GM12864 (cell line): ENCODE measurements at regions not wholly inside any gene's neighbourhood (a gene's known extent, or its start where the extent isn't known, plus 50 kb on each side); places are given as distances from the start of the nearest gene placed in this dataset.

Experiments
- DNase-seq: peaks from one replicate; pipeline ENCODE4 v3.0.0-alpha.2; 2011; ENCODE audit warnings: low read depth
- H3K4me3 ChIP-seq: 2 replicates; pipeline ENCODE4 v1.5.1; 2011; ENCODE audit warnings: mild to moderate bottlenecking, low read depth, low read length, control low read depth
- CTCF ChIP-seq: IDR thresholded peaks from 2 replicates; pipeline ENCODE4 v1.5.1; 2011; ENCODE audit warnings: low read depth, mild to moderate bottlenecking, moderate library complexity, low read length, control low read depth, inconsistent platforms; ENCODE audit errors: missing control alignments

- H3K4me3 ChIP-seq = no peak overlapping the region
- no peak for TF ChIP-seq CTCF
- DNase-seq = no peak
These were observed 107.2 kb upstream of the VAV3 start for GRCh38 chr1:108072212-108072611.

- DNase-seq = no peak
- TF ChIP-seq CTCF = no peak
- H3K4me3 ChIP-seq = no peak overlapping the region
These were observed 106.6 kb upstream of the VAV3 start for GRCh38 chr1:108071601-108072000.

GRCh38 chr1:108070662-108071061 lies 105.7 kb upstream of the VAV3 start:
- no peak for TF ChIP-seq CTCF
- no peak for DNase-seq
- H3K4me3 ChIP-seq = no peak overlapping the region

GRCh38 chr1:108067884-108068540 lies 103.0 kb upstream of the VAV3 start:
- no peak for DNase-seq
- H3K4me3 ChIP-seq = no peak overlapping the region
- no peak for TF ChIP-seq CTCF

- no peak for TF ChIP-seq CTCF
These were observed 101.8 kb upstream of the VAV3 start for GRCh38 chr1:108066808-108067207.

GRCh38 chr1:108064255-108064654 lies 99.3 kb upstream of the VAV3 start:
- H3K4me3 ChIP-seq = no peak overlapping the region
- no peak for DNase-seq
- no peak for TF ChIP-seq CTCF

More at GRCh38 chr1:108066808-108067207, 101.8 kb upstream of the VAV3 start:
- no peak for DNase-seq
- H3K4me3 ChIP-seq = no peak overlapping the region

- no peak overlapping the region for H3K4me3 ChIP-seq
- DNase-seq = no peak
- no peak for TF ChIP-seq CTCF
These were observed 98.7 kb upstream of the VAV3 start for GRCh38 chr1:108063703-108064102.
